ENCODE measurements at regions not wholly inside any gene's neighbourhood (a gene's known extent, or its start where the extent isn't known, plus 50 kb on each side); places are given as distances from the start of the nearest gene placed in this dataset.
"Not testable (repeated sequence)": the region's sequence is repeated elsewhere in the genome, so short reads cannot be mapped to it uniquely, and the experiment has no call there.

GRCh38 chr1:144045751-144046546 lies 74.2 kb upstream of the FAM72C start:
- not testable (repeated sequence) for TF ChIP-seq CTCF (IDR thresholded peaks at IDR 0.05; ENCODE audit: extremely low read depth in 1 of 2, insufficient read depth in 1 of 2, low read depth in 1 of 2, low read length in 2 of 2); MAX (IDR thresholded peaks at IDR 0.05; ENCODE audit: insufficient read depth, insufficient read length); EZH2 (IDR thresholded peaks at IDR 0.05; ENCODE audit: borderline replicate concordance, low read depth, low read length, severe bottlenecking); POLR2AphosphoS5 (IDR thresholded peaks at IDR 0.05; ENCODE audit: insufficient read depth, low read depth, low read length); POLR2A (IDR thresholded peaks at IDR 0.05; ENCODE audit: low read depth, low read length); MYC (IDR thresholded peaks at IDR 0.05; ENCODE audit: low read depth, low read length); JUN (IDR thresholded peaks at IDR 0.05; ENCODE audit: borderline replicate concordance, insufficient read depth, insufficient read length, low read depth); GATA2 (IDR thresholded peaks at IDR 0.05; ENCODE audit: insufficient read depth, insufficient read length, low read depth, low read length); FOS (IDR thresholded peaks at IDR 0.05; ENCODE audit: borderline replicate concordance, insufficient read depth, low read length)
